Ishikawa (cell line): ENCODE measurements at regions not wholly inside any gene's neighbourhood (a gene's known extent, or its start where the extent isn't known, plus 50 kb on each side); places are given as distances from the start of the nearest gene placed in this dataset.

ENCODE experiments used
- CEBPB ChIP-seq: IDR thresholded peaks from 2 replicates; pipeline ENCODE4 v1.6.1; 2012
- CREB1 ChIP-seq: IDR thresholded peaks from 2 replicates; pipeline ENCODE4 v1.6.1; 2012; ENCODE audit warnings: low read depth
- EGR1 ChIP-seq: IDR thresholded peaks from 2 replicates; pipeline ENCODE4 v1.6.1; 2012
- EP300 ChIP-seq: IDR thresholded peaks from 2 replicates; pipeline ENCODE4 v1.6.1; 2012; ENCODE audit warnings: borderline replicate concordance
- FOXM1 ChIP-seq: IDR thresholded peaks from 2 replicates; pipeline ENCODE4 v1.6.1; 2012; ENCODE audit warnings: low read depth, borderline replicate concordance
- MAX ChIP-seq: IDR thresholded peaks from 2 replicates; pipeline ENCODE4 v1.6.1; 2012
- NFIC ChIP-seq: IDR thresholded peaks from 2 replicates; pipeline ENCODE4 v1.6.1; 2012
- RAD21 ChIP-seq: IDR thresholded peaks from 2 replicates; pipeline ENCODE4 v1.6.1; 2012; ENCODE audit warnings: low read depth
- TAF1 ChIP-seq: IDR thresholded peaks from 2 replicates; pipeline ENCODE4 v1.6.1; 2012; ENCODE audit warnings: low read depth, mild to moderate bottlenecking
- TCF12 ChIP-seq: IDR thresholded peaks from 2 replicates; pipeline ENCODE4 v1.6.1; 2012; ENCODE audit warnings: low read depth
- TEAD4 ChIP-seq: IDR thresholded peaks from 2 replicates; pipeline ENCODE4 v1.6.1; 2012
- USF1 ChIP-seq: IDR thresholded peaks from 2 replicates; pipeline ENCODE4 v1.6.1; 2012
- YY1 ChIP-seq: IDR thresholded peaks from 2 replicates; pipeline ENCODE4 v1.6.1; 2012; ENCODE audit warnings: low read depth
- ZBTB7A ChIP-seq: IDR thresholded peaks from 2 replicates; pipeline ENCODE4 v1.6.1; 2012; ENCODE audit warnings: low read depth
- TF ChIP-seq, protein P1 (sequence below): IDR thresholded peaks from 2 replicates; pipeline ENCODE4 v1.6.1; 2012; ENCODE audit warnings: low read depth, mild to moderate bottlenecking

DNA sequence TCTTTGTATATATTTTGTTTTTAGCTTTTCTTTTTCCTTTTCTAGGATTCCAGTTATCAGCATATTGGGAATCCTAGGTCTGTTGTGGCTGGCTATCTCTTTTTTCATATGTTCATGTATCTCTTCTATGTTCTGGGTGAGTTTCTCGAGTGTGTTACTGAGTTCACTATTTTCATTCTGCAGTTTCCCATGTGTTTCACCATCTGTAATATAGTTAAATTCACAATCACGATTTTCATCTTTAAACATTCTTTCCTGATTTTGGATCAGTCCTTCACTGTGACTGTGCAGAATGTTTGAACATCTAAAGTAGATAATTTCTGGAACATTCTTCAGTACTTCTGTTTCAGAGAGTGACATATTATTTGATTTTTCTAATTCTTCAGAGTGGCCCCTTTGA lies 862.1 kb downstream of the OLFM4 start:
- TF ChIP-seq EP300 (no peak), CREB1 (no peak), USF1 (no peak), YY1 (no peak), TAF1 (no peak), TEAD4 (no peak), TCF12 (no peak)

GRCh38 chr13:53901593-53901992 lies 873.0 kb downstream of the OLFM4 start:
- no peak for TF ChIP-seq CREB1
- no peak for TF ChIP-seq YY1
- TF ChIP-seq ZBTB7A = no peak
- no peak for TF ChIP-seq RAD21
- TF ChIP-seq MAX = no peak
- no peak for TF ChIP-seq NFIC
- TF ChIP-seq, protein P1, sequence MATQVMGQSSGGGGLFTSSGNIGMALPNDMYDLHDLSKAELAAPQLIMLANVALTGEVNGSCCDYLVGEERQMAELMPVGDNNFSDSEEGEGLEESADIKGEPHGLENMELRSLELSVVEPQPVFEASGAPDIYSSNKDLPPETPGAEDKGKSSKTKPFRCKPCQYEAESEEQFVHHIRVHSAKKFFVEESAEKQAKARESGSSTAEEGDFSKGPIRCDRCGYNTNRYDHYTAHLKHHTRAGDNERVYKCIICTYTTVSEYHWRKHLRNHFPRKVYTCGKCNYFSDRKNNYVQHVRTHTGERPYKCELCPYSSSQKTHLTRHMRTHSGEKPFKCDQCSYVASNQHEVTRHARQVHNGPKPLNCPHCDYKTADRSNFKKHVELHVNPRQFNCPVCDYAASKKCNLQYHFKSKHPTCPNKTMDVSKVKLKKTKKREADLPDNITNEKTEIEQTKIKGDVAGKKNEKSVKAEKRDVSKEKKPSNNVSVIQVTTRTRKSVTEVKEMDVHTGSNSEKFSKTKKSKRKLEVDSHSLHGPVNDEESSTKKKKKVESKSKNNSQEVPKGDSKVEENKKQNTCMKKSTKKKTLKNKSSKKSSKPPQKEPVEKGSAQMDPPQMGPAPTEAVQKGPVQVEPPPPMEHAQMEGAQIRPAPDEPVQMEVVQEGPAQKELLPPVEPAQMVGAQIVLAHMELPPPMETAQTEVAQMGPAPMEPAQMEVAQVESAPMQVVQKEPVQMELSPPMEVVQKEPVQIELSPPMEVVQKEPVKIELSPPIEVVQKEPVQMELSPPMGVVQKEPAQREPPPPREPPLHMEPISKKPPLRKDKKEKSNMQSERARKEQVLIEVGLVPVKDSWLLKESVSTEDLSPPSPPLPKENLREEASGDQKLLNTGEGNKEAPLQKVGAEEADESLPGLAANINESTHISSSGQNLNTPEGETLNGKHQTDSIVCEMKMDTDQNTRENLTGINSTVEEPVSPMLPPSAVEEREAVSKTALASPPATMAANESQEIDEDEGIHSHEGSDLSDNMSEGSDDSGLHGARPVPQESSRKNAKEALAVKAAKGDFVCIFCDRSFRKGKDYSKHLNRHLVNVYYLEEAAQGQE = no peak
- no peak for TF ChIP-seq TEAD4
- no peak for TF ChIP-seq TAF1
- no peak for TF ChIP-seq EP300
- no peak for TF ChIP-seq FOXM1
- TF ChIP-seq CEBPB = no peak
- TF ChIP-seq TCF12 = no peak

DNA sequence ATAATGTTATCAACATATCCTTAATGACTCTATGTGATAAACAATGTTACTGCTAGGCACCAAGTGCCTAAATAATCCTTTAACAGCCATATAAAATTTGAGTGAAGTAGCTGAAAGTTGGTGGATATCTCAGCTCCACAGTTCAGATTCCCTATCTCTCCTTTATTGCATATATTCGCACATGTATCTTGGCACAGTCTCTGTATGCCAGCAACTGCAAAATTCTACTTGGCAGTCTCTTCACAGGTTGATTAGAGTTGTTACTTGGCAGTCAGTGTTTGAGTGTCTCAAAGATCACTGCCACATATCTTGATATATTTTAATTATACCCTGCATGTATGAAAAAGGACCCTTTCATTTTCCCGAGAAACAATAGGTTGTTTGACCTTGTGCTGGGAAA lies 879.3 kb downstream of the OLFM4 start:
- no peak for TF ChIP-seq EP300
- TF ChIP-seq MAX = no peak
- TF ChIP-seq RAD21 = no peak
- no peak for TF ChIP-seq NFIC
- TF ChIP-seq TEAD4 = no peak
- no peak for TF ChIP-seq USF1
- no peak for TF ChIP-seq TAF1
- no peak for TF ChIP-seq TCF12
- no peak for TF ChIP-seq CEBPB
- no peak for TF ChIP-seq FOXM1
- TF ChIP-seq EGR1 = no peak
- no peak for TF ChIP-seq YY1
- no peak for TF ChIP-seq CREB1
- TF ChIP-seq ZBTB7A = no peak
- TF ChIP-seq, protein P1 = no peak

- TF ChIP-seq CEBPB = no peak
- no peak for TF ChIP-seq TCF12
- TF ChIP-seq TEAD4 = no peak
- no peak for TF ChIP-seq EGR1
- no peak for TF ChIP-seq EP300
- TF ChIP-seq YY1 = no peak
- TF ChIP-seq MAX = no peak
- no peak for TF ChIP-seq FOXM1
- TF ChIP-seq, protein P1 = no peak
- no peak for TF ChIP-seq RAD21
- TF ChIP-seq CREB1 = no peak
- no peak for TF ChIP-seq NFIC
- TF ChIP-seq USF1 = no peak
- TF ChIP-seq ZBTB7A = no peak
- TF ChIP-seq TAF1 = no peak
Observed at GRCh38 chr13:53920916-53921315, 892.3 kb downstream of the OLFM4 start.
